Activated gamma-delta T cell (primary cell): ENCODE measurements at regions not wholly inside any gene's neighbourhood (a gene's known extent, or its start where the extent isn't known, plus 50 kb on each side); places are given as distances from the start of the nearest gene placed in this dataset.

Experiments
- DNase-seq: peaks from one replicate; lab custom pipeline; 2025; lab: John Stamatoyannopoulos, UW

DNA sequence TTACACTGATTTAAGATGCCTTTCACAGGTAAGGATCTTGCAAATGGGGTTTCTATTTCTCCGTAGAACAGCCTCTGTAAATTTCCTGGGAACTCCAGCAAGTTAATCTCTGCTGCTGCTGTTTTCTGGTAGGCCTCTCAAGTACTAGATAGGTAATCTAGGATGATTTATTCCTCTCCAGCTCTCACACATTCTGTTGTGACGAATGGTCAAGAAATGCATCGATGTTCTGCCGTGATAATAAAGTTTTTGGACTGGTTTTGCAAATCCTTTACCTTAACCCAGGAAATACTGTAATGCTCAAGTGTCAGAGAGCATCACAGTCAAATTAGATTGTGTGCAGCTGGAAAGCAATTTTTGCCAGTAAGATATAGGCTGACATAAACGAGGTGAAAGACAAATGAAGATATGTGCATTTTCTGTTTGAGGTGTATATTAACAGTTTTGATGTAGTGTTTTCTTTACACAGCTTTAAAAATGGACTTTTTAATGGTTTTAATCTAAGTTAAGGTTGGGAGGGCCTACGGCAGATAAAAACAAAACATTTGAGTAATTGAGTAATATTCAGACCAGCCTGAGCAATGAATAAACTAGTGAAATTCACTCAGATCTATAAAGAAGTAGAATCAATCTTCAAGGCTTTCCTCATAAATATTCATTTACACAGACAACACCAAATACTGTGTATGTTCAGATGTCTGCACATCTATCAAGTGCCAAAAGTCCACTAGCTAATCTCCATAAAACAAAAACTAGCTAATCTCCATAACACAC is 300.6 kb upstream of the EDIL3 start:
- DNase-seq: no peak

DNA sequence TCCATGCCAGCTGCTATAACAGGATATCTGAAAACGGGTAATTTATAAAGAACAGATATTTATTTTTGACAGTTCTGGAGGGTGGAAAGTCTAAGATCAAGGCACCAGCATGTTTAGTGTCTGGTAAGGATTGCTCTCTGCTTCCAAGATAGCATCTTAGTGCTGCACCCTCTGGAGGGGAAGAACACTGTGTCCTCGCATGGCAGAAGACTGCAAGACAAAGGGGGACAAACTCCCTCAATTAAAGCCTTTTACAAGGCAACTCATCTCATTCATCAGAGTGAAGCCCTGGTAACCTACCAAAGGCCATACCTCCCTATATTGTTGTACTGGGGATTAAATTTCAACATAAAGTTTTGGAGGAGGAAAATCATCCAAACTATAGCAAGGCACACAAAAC is 298.9 kb upstream of the EDIL3 start:
- no peak for DNase-seq

DNA sequence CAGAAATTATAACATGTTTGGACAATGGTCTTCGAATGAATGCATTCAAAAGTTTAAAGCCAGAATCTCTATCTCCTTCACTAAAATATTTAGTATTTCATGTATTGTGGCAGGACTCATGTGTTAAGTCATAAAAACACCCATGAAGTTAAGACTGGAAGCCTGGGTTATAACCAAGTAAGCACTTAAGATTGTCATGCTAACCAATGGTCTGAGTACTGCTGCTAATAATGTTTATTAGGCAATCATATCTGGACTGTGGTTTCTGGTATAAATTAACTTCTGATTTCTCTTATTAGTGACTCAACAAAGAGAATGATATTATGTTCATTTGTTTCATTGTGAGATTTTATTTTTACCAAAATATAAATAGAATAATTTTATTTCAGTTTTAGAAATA is 297.9 kb upstream of the EDIL3 start:
- DNase-seq: no peak

DNA sequence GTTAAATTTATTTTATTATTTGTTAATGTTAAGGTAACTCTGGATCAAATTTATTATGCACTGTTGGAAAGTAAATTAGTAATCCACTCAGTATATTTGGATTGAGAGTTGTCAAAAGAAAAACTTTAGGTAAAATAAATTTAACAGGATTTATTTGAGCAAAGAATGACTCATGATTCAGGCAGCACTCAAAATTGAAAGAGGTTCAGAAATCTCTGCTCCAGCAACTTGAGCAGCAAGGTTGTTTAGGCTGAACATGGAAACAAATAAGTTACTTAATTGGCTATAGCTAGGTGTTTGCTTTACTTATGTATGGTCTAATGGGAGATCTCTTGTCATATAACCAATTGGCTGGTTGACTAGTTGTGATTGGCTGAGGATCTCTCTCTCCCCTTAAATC is 296.2 kb upstream of the EDIL3 start:
- DNase-seq: no peak

DNA sequence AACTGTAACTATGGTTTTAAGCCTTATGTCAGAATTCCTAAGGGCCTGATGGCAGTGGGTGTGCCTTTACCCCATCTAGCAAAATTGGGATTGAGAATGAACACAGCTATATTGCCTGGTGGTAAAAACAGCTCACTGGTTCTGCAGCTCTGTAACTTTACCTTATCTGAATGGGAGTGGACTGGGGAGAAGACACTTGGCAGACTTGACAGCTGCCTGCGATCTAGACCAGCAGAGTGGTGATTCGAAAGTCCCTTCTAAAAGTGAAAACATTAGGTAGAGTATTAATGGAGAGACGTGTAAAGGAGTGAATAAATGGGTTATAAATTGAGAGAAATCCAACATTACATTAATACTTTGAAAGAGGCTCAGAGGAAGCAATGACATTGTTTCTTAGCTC is 289.1 kb upstream of the EDIL3 start:
- DNase-seq: no peak

DNA sequence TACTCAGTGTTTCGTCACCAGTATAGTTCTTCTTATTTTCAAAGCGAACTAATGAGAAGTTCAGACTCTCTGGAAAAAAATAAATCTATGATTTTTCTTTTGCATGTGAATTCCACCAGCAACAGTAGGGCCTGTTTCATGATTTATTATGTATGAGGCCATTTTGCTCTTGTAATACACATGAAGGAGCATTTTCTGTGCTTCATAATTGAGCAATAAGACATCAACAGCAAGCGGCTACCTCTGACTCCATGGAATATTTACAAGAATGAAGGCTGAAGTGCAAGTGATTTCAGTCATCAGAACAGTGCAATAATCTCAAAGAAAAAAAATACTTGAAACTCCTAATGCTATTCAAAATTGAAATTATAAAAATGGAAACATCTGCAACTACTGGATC is 282.9 kb upstream of the EDIL3 start:
- no peak for DNase-seq

DNA sequence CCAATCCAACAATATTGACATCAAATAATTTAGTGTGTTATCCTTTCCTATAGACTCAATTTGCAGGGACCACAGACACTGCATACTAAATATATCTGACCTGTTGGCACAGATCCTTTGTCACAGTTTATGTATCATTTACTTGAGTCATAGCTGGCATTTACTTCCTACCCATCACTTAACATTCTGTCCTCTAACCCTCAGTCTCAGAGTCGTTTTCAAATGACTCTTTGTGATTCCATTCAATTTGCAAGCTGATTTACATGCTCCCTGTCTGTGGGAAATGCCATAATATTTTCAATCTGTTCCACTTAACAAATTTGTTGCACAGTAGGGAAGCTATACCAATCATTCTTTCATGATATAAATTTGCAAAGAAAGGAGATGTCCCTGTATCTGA is 265.7 kb upstream of the EDIL3 start:
- DNase-seq: no peak

DNA sequence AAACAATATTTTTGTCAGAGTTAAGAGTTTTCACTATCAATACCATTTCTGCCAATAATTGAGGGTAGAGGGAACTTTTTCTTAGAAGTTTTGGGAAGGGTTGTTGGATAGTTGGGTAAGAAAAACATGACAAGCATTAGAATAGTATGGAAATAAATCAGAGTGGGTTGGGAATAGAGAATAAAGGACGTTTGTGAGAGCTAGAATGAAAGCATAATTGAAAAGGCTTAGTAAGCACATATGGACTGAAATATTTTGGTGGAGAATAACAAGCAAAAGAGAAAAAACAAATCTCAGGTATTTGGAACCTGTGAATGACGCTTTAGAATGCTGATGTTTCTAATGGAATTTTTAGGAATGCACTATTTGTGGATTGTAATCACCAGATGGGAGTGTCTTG is 262.9 kb upstream of the EDIL3 start:
- no peak for DNase-seq

DNA sequence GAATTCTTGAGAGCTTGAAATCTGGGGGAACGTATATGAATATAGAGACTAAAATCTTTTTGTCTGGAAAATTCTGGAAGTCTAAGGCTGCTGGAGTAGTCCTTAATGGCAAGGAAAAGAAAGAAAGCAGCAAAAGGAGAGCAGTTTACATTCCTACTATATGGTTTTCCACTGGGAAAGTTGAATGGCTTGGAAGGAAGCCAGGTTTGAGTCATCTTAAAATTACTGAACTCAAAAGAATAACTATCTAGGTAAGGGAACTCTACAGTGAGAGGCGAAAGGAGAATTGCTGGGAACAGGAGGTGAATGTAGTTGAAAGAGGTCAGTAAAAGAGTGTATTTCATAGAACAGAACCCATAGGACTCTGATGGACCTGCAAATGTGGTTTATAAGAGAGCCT is 258.1 kb upstream of the EDIL3 start:
- DNase-seq: no peak

DNA sequence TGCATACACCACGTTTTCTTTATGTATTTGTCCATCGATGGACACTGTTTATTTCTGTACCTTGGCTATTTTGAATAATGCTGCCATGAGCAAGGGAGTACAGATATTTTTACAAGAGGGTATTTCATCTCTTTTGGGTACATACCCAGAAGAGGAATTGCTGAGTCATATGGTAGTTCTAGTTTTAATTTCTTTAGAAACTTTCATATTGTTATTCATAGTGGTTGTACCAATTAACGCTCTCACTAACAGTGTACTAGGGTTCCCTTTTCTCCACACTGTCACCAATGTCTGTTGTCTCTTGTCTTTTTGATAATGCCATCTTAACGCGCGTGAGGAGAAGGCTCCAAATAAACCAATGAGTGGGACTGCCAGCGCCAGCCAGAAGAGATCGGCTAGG is 257.6 kb upstream of the EDIL3 start:
- no peak for DNase-seq

DNA sequence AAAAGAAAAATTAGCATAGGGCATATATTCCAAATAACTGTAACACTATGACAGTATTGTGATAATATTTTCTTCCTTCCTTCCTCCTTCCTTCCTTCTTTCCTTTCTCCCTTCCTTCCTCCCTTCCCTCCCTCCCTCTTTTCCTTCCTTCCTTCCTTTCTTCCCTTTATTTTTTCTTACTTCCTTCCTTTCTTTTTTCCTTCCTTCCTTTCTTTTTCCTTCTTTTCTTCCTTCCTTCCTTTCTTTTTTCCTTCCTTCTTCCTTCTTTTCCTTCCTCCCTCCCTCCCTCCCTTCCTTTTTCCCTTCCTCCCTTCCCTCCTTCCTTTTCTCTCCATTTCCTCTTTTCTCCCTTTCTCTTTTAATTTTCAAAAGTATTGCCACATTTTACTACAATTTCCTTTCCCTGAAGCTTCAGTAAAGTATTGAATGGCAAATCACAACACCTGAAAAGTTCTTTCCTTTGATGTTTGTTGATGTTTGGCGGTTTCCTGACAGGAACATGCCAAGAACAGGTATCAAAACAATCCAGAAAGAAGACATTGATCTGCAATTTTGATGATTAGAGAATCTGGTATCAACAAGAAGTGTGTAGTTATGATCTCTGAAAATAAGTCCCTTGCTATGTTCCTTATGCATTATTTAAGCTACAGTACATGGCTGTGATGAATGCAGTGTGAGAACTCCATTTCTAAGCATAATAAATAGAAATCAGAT is 253.1 kb upstream of the EDIL3 start:
- DNase-seq: no peak

DNA sequence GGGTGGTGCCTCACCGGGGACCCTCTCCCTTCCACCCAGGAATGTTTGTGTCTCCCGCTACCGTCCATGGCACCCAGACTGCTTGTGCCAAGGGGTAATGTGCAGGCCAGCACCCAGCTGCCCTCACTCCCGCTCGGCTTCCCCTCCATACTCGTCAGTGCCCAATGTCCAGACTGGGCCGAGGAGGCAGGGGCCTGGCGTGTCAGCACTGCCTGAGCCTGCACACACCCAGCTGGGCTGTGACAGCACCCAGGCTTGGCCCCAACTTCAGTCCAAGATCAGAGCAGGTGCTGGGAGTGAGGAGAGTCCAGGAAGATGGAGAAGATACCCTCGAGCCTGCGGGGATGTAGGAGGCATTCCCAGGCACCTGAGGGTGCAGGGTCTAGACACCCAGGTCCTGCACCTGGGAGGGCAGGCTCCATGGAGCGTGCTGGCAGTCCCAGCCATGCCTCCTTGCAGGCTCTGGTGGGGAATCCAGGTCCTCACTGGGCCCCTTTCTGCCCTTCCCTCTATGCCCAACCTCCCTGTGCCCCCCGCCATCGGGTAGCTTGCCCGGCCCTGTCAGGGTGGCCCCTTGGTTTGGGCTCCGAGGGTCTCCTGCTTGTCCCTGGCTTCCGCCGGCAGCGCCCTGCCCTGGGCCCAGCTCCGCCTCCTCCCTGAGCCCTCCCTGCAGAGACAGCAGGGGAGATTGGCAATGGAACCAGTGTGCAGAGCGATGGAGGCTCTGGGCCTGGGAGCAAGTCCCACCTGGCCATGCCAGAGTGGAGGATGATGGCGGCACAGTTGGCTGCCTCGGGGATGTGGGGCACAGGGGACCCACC is 250.8 kb upstream of the EDIL3 start:
- DNase-seq: peak; percentile 2

DNA sequence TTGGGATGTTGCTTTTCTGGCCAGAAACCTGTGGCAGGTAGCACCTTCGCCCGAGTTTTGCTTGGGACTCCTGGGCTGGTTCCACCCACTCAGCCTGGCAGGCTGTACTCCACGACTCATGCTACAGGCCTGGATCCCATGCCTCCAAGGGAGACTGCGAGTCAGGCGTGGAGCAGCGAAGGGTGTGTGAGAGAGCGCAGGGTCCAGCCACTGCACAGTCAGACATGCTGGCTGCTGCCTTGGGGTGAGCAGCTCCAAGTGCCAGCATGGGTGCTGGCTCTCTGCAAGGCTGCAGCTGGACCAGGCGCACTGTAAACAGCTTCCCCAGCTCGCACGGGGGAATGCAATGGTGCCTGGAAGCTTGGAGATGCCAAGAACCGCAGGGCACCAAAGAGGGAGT is 249.6 kb upstream of the EDIL3 start:
- peak; percentile 4 for DNase-seq

DNA sequence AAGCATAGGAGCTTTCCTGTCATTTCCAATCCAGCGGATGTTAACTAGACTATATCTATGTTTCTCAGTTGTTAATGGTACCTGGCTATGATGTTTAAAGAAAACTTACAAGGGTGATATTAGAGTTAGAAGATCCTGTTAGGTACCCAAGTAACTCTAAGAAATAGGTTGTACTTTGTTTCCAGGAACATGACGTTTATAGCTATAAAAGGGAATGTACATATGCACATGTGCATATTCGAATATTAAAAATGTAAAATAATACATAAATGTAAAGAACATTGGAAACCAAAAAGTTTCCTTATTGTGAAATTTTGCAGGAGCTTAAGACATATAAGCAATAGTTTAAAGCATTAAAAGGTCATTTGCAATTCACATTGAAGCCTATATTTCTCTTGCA is 247.7 kb upstream of the EDIL3 start:
- DNase-seq: no peak

DNA sequence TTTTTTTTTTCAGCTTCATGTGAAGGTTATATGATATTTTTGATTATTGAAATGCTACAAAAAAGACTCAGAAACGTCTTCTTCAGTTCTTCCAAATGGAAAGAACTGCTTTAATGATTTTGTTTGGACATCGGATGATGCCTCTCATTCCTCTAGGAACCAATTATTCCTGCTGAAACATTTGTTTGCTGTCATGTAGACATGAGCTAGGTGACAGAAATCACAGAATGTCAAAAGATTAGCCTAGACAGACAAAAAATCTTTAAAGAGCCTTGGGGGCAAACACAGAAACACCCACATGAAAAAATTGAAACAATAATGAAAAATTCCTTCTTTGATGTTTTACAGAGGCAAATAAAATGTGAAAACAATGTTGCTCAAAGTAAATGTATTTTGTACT is 244.2 kb upstream of the EDIL3 start:
- no peak for DNase-seq

DNA sequence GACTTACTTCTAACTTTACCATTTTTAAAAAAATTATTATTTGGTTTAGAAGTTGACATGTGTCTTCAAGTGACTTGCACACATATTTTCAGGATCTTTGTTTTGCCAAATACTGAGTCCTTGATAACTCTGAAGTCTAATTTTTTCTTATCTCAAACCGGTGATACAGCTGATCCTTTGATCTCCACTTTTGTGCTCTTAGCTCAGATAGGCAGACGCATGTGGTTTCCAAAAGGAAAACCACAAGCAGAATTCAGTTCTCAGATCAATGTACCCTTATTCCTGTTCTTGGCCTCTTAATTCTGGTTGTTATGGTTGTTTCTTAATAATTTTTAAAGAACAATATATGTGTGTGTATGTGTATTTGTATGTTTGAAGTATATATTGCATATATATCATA is 238.3 kb upstream of the EDIL3 start:
- DNase-seq: no peak

DNA sequence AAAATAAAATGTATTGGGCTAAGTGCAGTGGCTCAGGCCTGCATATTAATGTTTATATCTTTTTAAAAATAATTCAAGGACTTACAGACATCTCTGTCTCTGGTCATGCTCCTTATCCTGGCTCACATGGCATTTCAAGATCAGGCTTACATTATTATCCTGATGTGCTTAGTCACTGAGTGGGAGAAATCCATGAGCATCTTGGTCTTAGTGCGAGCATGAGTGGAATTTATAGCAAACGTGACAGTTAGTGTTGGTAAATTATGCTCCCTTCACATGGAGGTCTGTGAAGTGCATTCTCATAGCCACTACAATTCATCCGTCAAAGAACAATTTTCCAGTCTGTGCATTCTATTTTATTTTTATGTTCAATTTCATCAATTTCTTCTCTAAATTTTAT is 237.8 kb upstream of the EDIL3 start:
- no peak for DNase-seq

DNA sequence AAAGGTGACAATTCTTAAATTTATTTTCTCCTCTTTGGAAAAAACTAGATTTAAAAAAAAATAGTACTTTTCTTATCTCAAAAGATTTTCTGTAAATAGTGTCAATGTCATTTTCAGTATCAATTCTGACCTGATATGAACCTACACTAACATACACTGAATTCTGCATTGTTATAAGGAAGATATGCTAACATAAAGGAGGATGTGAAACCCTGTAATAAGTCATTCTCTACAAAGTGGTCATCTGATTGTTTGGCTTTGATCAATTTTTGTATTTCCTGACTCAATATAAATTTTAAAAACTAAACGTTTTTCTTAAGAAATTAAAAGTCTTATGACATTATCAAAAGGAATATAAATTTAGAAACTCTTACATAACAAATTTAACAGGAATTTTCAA is 233.6 kb upstream of the EDIL3 start:
- no peak for DNase-seq

DNA sequence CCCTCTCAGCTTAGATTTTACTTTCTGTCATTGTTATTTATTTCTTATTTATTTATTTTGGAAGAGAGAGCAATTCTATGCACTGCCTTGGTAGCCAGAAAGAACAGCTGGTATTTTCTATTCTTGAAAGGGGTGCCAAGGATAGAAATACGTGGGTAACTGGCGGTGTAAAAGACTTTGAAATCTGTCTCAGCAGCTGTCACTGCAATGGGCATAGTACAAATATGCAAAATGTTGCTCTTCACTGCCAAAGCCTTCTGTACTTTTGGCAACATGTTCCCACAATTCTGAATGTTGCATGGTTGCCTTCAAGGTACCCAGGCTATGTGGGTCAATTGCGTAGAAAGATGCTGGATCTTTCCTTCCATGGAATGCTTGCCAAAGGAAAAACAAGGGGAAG is 230.2 kb upstream of the EDIL3 start:
- DNase-seq: no peak

DNA sequence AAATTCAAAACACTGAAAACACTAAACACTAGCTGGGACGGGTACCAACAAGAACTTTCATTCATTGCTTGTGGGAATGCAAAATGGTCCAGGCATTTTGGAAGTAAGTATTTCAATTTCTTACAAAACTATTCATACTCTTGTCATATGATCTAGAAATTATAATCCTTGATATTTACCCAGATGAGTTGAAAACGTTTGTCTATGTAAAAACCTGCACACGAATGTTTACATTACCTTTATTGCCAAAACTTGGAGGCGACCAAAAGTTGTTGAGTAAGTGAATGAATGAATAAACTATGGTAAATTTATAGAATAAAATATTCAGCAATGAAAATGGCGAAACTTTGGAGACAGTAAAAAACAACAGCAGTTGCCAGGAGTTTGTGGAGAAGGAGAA is 222.1 kb upstream of the EDIL3 start:
- no peak for DNase-seq

DNA sequence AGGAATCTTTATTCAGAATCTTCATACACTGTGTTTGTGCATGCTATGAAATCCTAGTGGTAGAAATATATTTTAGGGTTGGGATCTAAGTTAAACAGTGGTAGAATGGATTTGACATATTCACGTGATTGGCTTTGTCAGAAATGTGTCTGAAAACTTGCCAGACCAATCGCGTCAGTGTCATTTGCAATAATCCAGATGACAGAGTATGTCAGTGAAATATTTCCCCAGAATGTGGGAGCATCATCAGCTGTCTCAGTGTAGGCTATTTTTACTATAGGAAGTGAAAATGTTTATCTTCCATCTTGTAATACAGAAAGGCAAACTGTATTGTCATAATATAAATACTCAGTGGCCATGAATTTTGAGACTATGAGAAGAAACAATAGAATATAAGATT is 220.6 kb upstream of the EDIL3 start:
- no peak for DNase-seq

DNA sequence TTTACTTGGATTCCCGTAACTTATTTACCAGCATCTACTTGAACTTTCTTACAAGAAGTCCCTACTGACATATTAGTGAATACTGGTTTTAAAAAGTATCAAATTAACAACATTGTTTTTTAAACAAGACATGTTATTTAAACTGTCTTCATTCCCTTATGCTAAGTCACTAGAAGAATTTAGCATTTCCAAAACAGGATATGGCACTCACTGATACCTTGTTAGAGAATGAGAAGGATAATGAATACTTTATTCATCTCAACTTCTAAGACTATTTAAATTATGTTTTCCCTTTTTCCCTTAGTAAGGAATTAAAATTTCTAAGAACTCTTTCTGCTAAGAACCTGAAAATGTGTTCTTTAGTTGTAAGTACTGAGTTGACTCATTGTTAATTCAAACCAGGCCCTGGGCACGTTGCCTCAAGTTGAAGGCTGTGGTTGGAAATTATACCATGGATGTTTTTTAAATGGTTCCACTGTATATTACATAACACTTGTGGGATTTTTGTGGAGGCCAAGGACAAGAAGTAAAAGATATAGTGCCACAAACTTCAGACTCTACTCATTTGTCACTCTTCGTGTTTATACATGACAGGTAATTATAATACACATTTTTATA is 219.0 kb upstream of the EDIL3 start:
- DNase-seq: no peak

DNA sequence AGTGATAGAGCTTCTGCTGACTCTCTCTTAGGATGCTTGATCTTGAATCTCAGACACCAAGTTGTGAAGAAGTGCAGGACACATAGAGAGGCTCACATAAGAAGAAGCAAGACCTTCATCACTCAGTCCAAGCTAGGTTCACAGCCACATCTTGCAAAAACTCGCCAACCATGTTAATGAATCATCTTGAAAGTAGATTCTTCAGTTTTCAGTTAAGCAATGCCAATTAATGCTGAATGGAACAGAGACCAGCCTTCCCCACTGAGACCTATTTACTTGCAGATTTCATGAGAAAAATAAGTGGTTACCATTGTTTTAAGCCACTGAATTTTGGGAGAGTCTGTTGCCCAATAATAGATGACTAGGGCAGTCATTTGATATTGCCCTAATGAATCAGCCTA is 217.7 kb upstream of the EDIL3 start:
- no peak for DNase-seq
